GM03348 (cell line): ENCODE measurements at regions not wholly inside any gene's neighbourhood (a gene's known extent, or its start where the extent isn't known, plus 50 kb on each side); places are given as distances from the start of the nearest gene placed in this dataset.

Source experiments
- DNase-seq: peaks from one replicate; pipeline ENCODE4 v3.0.0; 2012; ENCODE audit warnings: low spot score

DNA sequence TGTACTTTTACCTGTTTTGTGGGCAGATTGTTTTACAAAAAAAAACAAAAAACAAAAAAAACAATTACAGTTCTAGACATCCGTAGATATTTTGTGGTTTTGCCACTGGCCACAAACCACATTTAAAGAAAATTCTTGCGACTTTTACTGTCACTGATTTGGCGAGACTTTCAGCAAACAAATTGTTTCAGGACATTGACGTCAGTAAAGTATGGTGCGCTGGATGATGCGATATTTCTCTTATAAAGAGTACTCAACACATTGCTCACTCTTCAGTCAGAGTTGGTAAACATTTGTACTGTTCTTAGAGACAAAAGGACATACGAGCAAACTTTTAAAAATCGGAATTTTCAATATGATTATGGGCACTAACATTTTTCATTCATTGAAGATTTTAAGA, 229.8 kb downstream of the HAO1 start:
- no peak for DNase-seq

DNA sequence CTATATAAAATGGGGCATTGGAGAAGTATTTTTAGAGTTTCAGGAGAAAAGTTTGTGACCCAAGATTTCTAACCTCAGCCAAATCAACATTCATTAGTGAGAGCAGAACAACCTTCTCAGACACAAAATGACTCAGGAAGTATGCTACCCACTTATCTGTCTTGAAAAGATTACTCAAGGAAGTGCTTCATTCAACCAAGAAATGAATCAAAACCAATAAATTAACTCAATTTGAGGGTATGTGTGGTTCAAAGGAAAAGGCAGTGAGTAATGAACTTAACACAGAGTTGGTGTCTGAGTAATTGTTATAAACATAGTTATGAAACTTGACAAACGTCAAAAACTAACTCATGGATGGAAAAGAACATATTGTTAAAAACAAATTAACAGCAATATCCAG, 227.6 kb downstream of the HAO1 start:
- no peak for DNase-seq

DNA sequence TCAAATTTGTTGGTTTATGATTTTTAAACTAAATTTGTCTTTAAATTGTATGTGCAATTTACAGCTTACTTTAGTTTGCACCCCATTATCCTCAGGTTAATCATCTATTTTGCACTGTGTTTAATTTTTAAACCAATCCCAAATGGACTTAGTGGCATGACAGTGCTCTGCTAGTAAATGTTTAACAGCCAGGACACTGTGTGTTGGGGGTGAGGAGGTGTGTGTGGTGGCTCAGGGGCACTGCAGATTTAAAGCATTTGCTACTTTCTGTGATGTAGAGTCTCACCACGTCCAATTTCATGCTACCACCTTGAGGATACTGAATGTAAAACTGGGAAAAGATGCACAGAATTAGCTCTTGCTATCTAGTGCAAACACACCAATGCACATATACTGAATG, 225.7 kb downstream of the HAO1 start:
- no peak for DNase-seq

DNA sequence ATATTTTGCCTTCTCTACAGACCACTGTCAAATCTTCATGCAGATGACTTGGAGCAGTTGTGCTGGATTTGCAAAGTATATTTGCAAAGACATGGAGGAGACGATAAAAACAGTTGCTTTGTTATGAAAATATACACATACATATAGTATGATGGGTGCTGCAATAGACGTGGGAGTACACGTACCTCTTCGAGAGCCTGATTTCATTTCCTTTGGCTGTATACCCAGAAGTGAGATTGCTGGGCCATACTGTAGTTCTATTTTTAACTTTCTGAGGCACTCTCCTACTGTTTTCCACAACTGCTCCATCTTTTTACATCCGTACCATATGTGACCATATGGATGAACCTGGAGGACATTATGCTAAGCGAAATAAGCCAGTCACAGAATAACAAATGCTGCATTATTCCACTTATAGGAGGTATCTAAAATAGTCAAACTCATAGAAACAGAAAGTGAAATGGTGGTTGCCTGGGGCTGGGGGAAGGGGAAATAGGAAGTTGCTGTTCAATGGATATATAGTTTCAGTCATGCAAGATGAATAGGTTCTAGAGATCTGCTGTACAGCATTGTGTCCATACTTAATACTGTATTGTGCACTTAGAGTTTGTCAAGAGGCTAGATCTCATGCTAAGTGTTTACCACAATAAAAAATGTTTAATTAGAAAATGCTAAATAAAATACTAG, 223.8 kb downstream of the HAO1 start:
- no peak for DNase-seq

DNA sequence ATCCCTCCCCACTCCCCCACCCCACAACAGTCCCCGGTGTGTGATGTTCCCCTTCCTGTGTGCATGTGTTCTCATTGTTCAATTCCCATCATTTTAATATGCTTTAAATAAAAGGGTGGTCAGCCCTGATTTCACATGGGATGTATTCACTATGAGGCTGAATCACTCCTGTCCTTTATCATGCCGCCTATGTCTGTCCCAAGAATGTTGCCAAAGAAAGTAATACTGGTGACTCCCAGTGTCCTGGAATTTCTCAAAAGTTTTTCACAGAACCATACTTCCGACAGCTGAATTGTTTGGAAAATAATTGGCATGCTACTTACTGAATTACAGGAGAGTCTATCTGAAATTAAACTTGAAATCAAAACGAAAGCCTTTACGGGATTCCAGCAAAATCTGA, 217.7 kb downstream of the HAO1 start:
- no peak for DNase-seq

DNA sequence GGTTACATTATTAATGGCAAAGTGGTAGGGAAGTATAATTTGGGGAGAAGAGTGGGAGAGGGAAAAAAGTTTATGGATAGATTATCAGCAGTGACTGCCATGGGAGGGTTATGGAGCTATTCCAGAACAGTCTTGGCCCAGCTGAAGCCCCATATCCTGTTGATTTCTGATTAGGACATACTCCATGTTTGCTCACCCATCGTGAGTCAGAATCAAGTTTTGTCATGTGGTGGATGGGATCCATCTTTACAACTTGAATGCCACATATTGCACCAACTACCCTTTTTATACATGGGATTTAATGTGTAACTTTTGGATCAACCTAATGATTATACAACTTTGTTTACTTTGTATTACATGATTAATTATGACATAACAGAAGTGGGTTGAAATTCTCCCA, 217.0 kb downstream of the HAO1 start:
- DNase-seq = no peak

DNA sequence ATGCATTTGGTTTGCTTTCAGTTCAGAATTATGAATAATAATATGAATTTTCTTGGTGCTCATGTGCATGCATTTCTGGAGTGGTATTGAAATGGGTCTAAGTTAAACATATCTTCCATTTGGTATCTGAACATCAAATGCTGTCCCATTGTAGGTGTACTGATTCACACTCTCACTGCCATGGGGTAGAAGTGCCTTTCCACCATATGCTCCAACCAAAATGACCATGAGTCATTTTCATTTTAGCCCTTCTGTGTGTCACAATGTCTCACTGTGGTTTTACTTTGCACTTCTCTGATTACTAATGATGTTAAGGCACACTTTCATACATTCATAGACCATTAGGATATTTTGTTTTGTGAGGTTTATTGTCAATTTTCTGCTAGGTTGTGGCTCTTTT, 211.9 kb downstream of the HAO1 start:
- no peak for DNase-seq

DNA sequence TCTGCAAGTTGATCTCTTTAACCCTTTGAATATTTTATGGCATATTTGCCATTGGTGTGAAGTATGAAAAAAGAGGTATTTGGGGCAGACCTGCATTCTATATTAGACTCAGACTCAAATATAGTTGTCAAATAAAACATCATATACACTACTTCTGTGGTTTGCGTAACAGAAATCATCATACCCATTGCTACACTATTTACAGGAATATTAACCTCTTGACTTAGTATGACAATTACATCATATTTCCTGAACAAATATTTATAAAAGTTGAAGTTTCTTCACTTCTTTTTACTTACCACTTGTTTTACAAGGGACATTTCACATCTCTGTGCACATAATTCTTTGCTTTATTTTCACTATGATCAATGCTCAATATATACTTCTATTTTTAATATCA, 206.0 kb downstream of the HAO1 start:
- DNase-seq = no peak

DNA sequence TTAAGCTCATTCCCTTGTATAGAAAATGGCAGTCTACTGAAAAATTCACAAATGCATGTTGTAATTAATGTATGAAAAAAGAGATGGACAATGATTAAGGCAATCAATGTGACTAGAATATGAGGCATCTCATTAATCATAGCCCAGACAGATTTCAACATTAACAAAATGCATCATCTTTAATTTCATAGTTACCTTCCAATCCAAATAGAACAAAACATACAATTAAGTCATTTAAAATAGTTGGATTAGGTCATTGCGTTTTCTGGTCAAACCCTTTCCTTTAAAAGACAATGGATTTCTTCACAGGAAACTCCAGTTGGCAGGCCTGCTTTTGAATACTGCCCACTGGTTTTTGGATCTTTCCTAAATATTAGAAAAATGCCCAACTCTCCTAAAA, 203.9 kb downstream of the HAO1 start:
- no peak for DNase-seq

DNA sequence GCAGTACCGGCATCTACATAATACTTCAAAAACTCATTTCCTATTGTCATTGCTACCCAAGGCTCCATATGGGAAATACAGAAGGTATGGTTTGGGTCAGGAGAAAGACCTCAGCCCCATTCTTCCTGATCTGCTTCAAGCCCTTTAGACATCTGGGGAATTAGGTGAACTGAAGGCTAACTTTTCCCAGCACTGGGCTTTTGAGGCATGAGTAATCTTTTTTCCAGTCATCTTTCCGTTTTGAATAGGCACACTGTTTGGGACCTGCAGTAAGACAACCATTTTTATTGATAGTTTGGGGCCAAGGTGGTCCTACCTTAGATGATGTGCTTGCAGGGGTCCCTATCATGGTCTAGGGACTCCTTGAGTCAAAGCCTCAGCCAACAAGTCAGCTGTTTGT, 198.4 kb downstream of the HAO1 start:
- no peak for DNase-seq

DNA sequence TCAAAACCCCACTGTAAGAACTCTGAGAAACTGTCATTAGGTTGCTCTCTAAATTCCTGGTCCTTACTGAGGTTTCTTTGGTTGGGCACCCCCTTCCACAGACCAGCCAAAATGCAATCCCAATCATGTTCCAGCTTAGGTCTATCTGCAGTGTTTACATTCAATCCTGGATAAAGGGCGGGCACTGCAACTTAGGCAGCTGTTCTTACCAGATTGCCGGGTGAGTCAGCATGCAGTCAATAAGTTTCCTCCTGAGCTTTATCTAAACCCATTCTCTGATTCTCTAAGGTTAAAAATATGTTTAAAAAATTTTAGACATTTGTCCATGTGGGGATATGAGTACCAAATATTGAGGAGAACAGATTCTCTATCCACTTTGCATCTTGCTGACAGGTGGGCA, 197.8 kb downstream of the HAO1 start:
- DNase-seq = no peak

DNA sequence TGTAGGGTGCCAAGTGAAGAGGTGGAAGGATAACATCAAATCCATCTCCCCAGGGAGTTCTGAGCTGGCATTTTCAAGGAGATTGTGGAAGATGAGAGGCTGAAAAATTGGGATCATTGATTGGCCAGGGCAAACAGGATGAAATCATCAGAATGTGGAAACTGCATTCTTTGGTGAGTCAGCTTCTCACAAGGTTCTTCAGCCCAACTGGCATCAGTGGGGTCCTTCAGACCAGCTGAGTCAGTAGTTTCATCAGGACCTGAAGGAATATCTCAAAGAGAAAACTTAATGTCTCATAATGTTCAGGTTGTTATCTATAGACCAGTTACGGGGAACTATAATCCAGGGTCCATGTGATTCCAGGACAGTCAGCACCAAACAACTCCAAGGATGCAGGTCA, 195.8 kb downstream of the HAO1 start:
- DNase-seq = peak; percentile 16

DNA sequence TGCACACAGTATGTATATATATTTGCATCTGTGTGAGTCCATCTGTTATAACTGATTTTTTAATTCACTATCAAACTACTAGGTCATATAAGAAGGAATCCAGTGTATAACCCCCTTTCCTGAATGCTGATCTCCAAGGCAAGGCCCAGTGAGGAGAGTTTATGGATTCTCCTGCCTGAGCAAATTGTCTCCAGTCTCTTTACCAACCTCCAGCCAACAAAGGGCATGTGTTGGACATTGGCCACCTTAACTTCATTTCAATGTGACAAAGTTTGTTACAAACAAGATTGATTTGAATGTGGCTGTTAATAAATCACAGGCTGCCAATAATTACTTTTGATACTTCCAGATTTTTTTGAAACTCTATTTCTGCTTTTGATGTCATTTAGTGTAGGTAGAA, 191.6 kb downstream of the HAO1 start:
- no peak for DNase-seq

DNA sequence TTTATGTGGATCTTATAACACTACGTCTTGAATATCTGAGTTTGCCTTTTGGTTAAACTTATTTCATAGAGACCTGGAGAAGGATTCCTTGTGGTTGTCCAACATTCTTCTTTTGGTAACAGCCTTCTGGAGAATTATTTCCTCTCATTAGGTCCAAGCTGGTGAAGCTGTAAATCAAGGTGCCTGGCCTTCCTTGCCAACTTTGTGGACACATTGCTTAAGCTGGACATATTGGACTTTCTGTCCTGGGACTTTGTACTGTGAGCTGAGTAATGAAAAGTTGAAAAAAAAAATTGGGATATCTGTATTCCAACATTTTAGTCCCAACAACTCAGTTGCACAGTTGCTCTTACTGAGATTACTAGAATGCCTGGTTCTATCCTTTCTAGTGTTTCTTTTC, 186.2 kb downstream of the HAO1 start:
- DNase-seq = no peak

DNA sequence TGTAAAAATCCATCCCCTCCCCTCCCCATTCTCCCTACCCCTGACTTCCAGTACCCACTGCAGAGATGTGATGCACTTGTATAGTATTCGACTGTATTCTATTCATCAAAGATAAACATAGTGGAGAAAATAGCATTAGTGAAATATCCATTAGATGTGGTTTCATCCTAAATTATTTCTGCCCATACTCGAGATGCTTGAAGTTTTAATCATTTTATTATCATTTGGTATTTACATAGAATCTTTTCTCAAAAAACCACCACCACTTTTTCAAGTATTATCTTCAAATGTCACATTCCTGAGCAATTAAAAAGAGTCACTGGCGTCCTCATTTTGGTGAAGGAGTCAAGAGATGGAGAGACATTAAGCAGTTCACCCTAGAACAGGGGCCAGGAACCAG, 181.9 kb downstream of the HAO1 start:
- DNase-seq = no peak

DNA sequence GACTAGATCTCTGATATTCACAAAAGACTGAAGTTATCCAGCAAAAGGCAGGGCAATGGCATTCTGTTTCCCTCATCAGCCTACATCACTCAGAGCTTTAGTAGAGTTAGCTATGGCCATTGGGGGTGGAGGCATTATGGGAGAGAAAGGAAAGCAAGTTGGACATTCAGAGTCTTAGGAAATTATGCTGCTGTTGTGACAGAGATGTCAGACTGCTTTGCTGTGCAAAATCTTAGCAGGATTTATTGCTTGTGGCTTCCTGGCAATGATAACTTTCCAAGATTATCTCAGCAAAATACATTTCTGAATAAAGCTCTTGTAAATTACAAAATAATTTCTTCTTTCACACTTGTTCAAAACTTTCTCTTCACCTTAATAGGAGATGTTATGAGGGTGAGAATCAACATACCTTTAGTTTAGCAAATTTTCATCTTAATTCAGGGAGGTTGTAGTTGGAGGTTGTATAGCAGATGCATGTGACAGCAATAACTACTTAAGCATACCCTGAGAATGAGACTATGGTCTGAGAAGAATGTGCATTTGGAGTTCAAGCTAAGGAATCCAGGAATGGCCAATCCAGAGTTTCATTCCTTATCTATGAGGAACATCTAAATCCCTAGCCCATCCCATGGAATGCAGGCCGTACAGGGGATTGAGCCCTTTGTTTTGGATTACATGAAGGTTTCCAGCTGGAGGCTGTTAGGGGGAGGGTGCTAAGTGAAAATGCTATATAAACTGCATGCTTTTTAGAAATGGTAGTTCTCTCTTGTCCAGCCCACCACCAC, 179.8 kb downstream of the HAO1 start:
- DNase-seq = no peak

DNA sequence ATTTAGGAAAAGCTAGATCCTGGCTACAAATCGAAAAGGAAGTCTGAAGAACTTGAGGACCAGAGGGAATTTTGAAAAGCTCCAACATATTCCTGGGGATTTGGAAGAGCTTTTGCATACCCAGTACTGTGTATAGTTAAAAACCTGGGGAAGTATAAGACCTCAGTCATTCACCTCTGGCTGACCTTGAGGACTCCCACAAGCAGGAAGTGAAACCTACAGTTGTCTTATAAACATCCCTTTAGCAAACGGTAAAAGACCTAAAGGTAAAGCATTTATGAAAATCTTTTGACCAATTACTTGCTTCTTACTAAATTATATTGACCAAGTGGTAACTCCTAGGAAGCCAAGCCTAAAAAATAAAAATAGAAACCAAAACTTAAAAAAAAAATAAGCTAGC, 175.0 kb downstream of the HAO1 start:
- no peak for DNase-seq

DNA sequence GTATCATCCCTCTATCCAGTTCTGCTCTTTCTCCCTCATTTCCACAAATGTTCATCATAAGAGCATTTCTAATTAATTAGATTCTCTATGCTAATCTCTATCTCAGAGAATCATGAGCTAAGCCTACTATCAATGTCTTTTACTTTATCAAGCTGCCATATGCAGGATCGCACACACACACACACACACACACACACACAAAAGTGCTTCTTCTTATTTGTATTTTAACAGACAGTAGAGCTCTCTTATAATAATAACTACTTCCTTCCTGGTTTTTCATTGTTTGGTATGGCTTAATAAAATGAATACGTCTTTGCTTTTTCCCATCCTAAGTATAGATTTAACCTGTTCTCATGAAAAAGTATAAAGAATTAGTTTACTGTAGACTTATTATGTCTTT, 170.2 kb downstream of the HAO1 start:
- DNase-seq = no peak

DNA sequence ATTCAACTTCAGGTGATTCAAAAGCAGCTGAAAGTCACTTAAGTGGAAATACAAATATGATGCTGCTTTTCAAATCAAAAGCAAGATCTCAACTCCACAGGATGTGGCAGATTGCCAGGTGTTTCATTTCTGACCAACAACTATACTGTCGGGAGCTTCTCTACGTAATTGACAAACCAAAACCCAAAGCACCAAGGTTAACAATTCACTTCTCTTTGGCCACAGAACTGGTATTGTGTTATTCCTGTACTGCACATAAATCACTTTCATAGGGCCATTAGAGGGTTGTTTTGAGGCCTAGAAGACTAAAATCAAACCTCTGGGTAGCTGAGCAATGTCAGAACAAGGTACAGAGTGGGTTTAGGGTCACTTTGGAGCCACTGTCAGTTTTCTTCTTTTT, 169.7 kb downstream of the HAO1 start:
- no peak for DNase-seq

DNA sequence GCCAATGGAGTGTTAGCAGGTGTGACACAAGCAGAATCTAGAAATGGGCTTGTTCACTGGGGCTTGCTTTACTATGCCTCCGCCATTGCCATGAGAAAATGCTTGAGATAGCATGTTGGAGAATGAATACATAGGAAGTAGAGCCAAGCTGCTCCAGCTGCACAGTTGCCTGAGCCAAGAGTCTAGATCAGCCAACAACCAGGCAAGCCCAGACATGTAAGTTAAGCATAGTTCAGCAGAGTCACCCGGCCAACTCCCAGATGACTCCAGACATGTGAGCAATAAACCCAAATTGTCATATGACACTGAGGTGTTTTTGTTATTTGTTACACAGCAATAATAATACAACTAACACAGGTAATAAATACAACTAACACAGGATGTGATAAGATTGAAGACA, 167.9 kb downstream of the HAO1 start:
- DNase-seq = peak; percentile 14

DNA sequence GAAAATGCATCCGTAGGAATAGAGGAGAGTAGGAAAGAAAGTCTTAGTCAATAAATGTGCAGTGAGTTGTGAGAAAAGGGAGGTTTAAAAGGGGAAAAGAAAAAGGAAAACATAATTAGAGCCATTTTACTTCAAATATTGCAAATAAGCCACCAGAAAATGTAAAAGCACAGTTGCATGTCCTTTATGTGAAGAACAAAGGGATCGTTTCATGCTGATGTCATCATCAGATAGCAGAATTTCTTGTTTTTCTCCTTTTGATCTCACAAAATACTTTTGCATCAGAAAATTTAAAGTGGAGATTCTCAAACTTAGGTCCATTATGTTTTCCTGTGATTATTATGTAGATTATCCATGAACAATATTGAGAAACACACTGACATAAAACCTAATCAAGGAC, 166.7 kb downstream of the HAO1 start:
- DNase-seq = no peak

DNA sequence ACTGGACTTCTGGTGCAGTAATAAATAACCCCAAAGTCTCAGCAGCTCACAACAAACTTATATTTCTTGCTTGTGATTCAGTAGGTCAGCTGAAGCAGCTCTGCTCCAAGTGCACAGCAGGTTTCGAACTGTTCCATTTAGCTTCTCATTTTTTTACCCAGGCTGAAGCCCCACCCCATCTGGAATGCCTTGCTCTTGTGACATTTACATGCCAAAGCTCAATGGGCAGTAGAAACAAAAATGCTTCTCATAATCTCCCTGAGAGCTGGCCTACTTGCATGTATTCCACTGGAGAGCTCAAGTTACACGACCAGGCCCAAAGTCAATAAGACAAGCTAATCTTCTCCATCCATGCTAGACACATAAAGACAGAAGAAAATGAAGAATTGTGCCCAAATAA, 165.2 kb downstream of the HAO1 start:
- peak; percentile 27 for DNase-seq

DNA sequence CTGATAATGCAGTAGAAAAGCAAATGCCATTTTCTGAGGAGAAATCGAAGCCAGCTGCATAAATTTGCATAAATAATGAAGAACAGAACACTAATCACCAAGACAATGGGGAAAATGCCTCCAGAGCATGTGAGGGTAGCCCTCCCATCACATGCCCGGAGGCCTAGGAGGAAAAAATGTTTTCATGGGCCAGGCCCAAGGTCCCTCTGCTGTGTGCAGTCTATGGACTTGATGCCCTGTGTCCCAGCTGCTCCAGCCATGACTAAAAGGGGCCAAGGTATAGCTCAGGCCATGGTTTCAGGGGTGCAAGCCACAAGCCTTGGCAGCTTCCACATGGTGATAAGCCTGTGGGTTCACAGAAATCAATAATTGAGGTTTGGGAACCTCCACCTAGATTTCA, 164.1 kb downstream of the HAO1 start:
- no peak for DNase-seq

DNA sequence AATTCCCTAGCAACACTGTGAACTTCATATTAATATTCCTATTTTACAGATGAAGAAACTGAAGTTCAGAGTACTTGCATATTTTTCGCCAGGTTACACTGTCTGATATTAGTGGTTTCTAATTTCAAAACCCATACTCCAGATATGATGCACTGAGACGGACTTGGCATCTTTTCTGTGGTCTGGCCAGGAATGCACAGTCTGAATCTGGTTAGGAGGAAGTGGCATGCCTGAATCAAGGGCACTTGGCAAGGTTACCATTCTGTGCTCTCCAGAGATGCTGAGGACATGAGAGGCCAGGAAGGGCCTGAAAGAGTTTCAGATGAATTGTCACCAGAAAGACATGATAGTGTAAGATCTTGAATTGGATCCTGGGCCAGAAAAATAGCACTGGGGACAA, 150.1 kb downstream of the HAO1 start:
- peak; percentile 43 for DNase-seq
